GM23248 (cell line): ENCODE measurements at regions not wholly inside any gene's neighbourhood (a gene's known extent, or its start where the extent isn't known, plus 50 kb on each side); places are given as distances from the start of the nearest gene placed in this dataset.

Experiments used
- EZH2 ChIP-seq: fragments of 200-600 bp; sonication (generic); IDR thresholded peaks from 2 replicates; pipeline ENCODE4 v1.6.1; 2018; ENCODE audit warnings: antibody characterized with exemption, mild to moderate bottlenecking; ENCODE audit not compliant: insufficient read depth, poor library complexity, severe bottlenecking
- EZH2phosphoT487 ChIP-seq: fragments of 200-600 bp; sonication (generic); IDR thresholded peaks from 2 replicates; pipeline ENCODE4 v1.6.1; 2018; ENCODE audit warnings: antibody characterized with exemption, moderate library complexity, mild to moderate bottlenecking, low read depth; ENCODE audit not compliant: insufficient read depth

- no peak for TF ChIP-seq EZH2
- no peak for TF ChIP-seq EZH2phosphoT487
These were observed 854.4 kb downstream of the SQOR start for GRCh38 chr15:46489276-46489675.
